ENCODE measurements at regions not wholly inside any gene's neighbourhood (a gene's known extent, or its start where the extent isn't known, plus 50 kb on each side); places are given as distances from the start of the nearest gene placed in this dataset.

DNA sequence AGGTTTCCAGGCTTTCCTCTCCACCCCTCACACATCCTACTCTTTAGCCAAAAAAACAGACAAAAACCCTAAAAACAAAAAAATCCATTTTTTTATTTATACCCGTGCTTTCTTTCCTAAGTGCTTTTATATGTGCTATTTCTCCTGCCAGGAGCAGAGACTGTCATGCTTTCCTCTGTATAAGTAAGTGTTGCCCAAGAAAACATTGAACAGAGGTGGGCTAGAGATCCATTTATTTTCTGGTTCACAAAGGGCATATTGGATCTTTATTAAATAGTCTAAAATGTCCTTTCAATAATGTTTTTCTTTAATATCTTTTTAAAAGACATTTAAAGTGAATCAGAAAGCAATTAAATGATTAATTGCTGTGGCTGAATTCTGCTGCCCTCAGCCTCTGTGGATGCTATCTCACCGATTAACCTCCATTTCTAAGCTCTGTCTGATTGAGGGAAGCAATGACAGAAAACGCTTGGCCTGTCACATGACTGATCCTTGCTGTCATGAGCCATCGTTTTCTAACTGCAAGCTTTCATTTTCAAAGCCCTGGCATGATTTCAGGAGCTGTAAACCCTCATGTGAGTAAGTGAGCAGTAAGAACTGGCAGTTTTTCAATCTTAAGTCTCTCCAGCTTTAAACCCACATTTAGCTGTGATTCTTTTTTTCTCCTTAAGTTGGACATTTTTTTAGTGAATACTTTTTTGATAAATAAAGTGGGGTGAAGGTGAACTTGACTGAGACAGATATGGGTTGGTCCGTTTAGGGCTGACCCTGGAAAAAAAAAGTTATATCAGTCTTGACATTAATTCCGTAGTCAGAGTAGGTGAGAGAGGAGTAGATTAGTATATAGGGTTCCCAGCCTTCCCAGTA lies 180.7 kb upstream of the PGRMC2 start:
- TF ChIP-seq CTCF (conservative IDR thresholded peaks at IDR 0.05; ENCODE audit: low read length) (no peak), EZH2phosphoT487 (IDR thresholded peaks at IDR 0.05; ENCODE audit: borderline replicate concordance) (no peak)
